ENCODE measurements at regions not wholly inside any gene's neighbourhood (a gene's known extent, or its start where the extent isn't known, plus 50 kb on each side); places are given as distances from the start of the nearest gene placed in this dataset.

- Histone ChIP-seq H3K36me3 (no peaks in the 10 kb centered on the region), H3K27ac (no peak overlapping the region), H3K4me1 (no peaks in the 10 kb centered on the region), H3K27me3 (ENCODE audit: low read depth) (no peaks in the 10 kb centered on the region), H3K4me3 (no peak overlapping the region), H3K9me3 (no peaks in the 10 kb centered on the region)
- intact Hi-C loops (cut with DNase I), result no loop called here
- no peak for TF ChIP-seq CTCF (IDR thresholded peaks at IDR 0.05)
- ATAC-seq (no peak), DNase-seq (no peak)
Observed at GRCh38 chr3:19725000-19725399, 209.0 kb downstream of the EFHB start.

- ATAC-seq (no peak), DNase-seq (no peak)
- no peaks in the 10 kb centered on the region for H3K4me1 ChIP-seq
- no peak overlapping the region for H3K27ac ChIP-seq
- H3K27me3 ChIP-seq (ENCODE audit: low read depth), result no peaks in the 10 kb centered on the region
- H3K9me3 ChIP-seq, result no peaks in the 10 kb centered on the region
- no peak overlapping the region for H3K4me3 ChIP-seq
- intact Hi-C loops (cut with DNase I), result no loop called here
- TF ChIP-seq CTCF (IDR thresholded peaks at IDR 0.05), result no peak
- no peaks in the 10 kb centered on the region for H3K36me3 ChIP-seq
Observed at GRCh38 chr3:19717736-19718135, 216.3 kb downstream of the EFHB start.

- DNase-seq (no peak), ATAC-seq (no peak)
- Histone ChIP-seq H3K9me3 (no peaks in the 10 kb centered on the region), H3K36me3 (no peaks in the 10 kb centered on the region), H3K4me1 (no peaks in the 10 kb centered on the region), H3K27me3 (ENCODE audit: low read depth) (no peaks in the 10 kb centered on the region), H3K27ac (no peak overlapping the region), H3K4me3 (no peak overlapping the region)
- TF ChIP-seq CTCF (IDR thresholded peaks at IDR 0.05), result no peak
- intact Hi-C loops (cut with DNase I), result no loop called here
Observed at GRCh38 chr3:19711160-19711782, 222.7 kb downstream of the EFHB start.

- Histone ChIP-seq H3K27ac (no peak overlapping the region), H3K4me3 (no peak overlapping the region), H3K9me3 (no peaks in the 10 kb centered on the region), H3K27me3 (ENCODE audit: low read depth) (peaks cover 3% of the 10 kb centered on the region), H3K36me3 (no peaks in the 10 kb centered on the region), H3K4me1 (no peaks in the 10 kb centered on the region)
- ATAC-seq, result peak in 1 of 2 donors; percentile 59
- TF ChIP-seq CTCF (IDR thresholded peaks at IDR 0.05), result no peak
- DNase-seq, result no peak
- intact Hi-C loops (cut with DNase I), result no loop called here
Observed at GRCh38 chr3:19702416-19703078, 231.5 kb downstream of the EFHB start.

GRCh38 chr3:19688767-19689166, 245.2 kb downstream of the EFHB start:
- Histone ChIP-seq H3K27me3 (ENCODE audit: low read depth) (no peaks in the 10 kb centered on the region), H3K36me3 (no peaks in the 10 kb centered on the region), H3K27ac (no peak overlapping the region), H3K4me1 (no peaks in the 10 kb centered on the region), H3K4me3 (no peak overlapping the region), H3K9me3 (no peaks in the 10 kb centered on the region)
- TF ChIP-seq CTCF (IDR thresholded peaks at IDR 0.05), result no peak
- DNase-seq (no peak), ATAC-seq (no peak)
- intact Hi-C loops (cut with DNase I), result no loop called here

Data from lower lobe of right lung (tissue), 2 donors.